Erythroblast (primary cell): ENCODE measurements at regions not wholly inside any gene's neighbourhood (a gene's known extent, or its start where the extent isn't known, plus 50 kb on each side); places are given as distances from the start of the nearest gene placed in this dataset.

Experiments used
- DNase-seq, 2 experiments: peaks; one replicate each; lab custom pipeline; 2025; lab: John Stamatoyannopoulos, UW
- GATA1 ChIP-seq: IDR thresholded peaks from 2 replicates; pipeline ENCODE4 v1.6.1; 2011; ENCODE audit warnings: low read depth, mild to moderate bottlenecking, control low read depth, low read length, moderate library complexity
- POLR2A ChIP-seq: IDR thresholded peaks from 2 replicates; pipeline ENCODE4 v1.6.1; 2011; ENCODE audit warnings: mild to moderate bottlenecking, low read length

- DNase-seq, result no peak
- no peak for TF ChIP-seq POLR2A
- no peak for TF ChIP-seq GATA1
Measured at GRCh38 chr11:106464728-106465127, 387.3 kb downstream of the AASDHPPT start.

GRCh38 chr11:106466521-106467080, 389.1 kb downstream of the AASDHPPT start:
- no peak for TF ChIP-seq POLR2A
- TF ChIP-seq GATA1, result no peak

GRCh38 chr11:106467501-106467900, 390.0 kb downstream of the AASDHPPT start:
- TF ChIP-seq GATA1 (no peak), POLR2A (no peak)
- DNase-seq, result no peak

More at GRCh38 chr11:106466521-106467080, 389.1 kb downstream of the AASDHPPT start:
- DNase-seq, result no peak

- TF ChIP-seq GATA1 (no peak), POLR2A (no peak)
- DNase-seq, result no peak
Measured at GRCh38 chr11:106468086-106468485, 390.6 kb downstream of the AASDHPPT start.

GRCh38 chr11:106468531-106468930, 391.1 kb downstream of the AASDHPPT start:
- TF ChIP-seq POLR2A (no peak), GATA1 (no peak)
- DNase-seq, result no peak

- TF ChIP-seq POLR2A, result no peak
- no peak for TF ChIP-seq GATA1
- DNase-seq, result no peak
Measured at GRCh38 chr11:106470230-106470629, 392.8 kb downstream of the AASDHPPT start.

GRCh38 chr11:106471276-106471675, 393.8 kb downstream of the AASDHPPT start:
- no peak for DNase-seq
- TF ChIP-seq GATA1 (no peak), POLR2A (no peak)

- TF ChIP-seq GATA1 (no peak), POLR2A (no peak)
- no peak for DNase-seq
Measured at GRCh38 chr11:106473089-106473722, 395.7 kb downstream of the AASDHPPT start.

- no peak for DNase-seq
- TF ChIP-seq POLR2A (no peak), GATA1 (no peak)
Measured at GRCh38 chr11:106474274-106474673, 396.8 kb downstream of the AASDHPPT start.

- TF ChIP-seq GATA1, result no peak
- TF ChIP-seq POLR2A, result no peak
- no peak for DNase-seq
Measured at GRCh38 chr11:106475181-106475580, 397.7 kb downstream of the AASDHPPT start.

- no peak for DNase-seq
- TF ChIP-seq POLR2A (no peak), GATA1 (no peak)
Measured at GRCh38 chr11:106477776-106478175, 400.3 kb downstream of the AASDHPPT start.

- no peak for DNase-seq
Measured at GRCh38 chr11:106479646-106480045, 402.2 kb downstream of the AASDHPPT start.

GRCh38 chr11:106480581-106481190, 403.2 kb downstream of the AASDHPPT start:
- TF ChIP-seq POLR2A, result no peak
- no peak for TF ChIP-seq GATA1

More at GRCh38 chr11:106479646-106480045, 402.2 kb downstream of the AASDHPPT start:
- no peak for TF ChIP-seq GATA1
- no peak for TF ChIP-seq POLR2A

More at GRCh38 chr11:106480581-106481190, 403.2 kb downstream of the AASDHPPT start:
- DNase-seq, result no peak
